ENCODE measurements at regions not wholly inside any gene's neighbourhood (a gene's known extent, or its start where the extent isn't known, plus 50 kb on each side); places are given as distances from the start of the nearest gene placed in this dataset.

DNA sequence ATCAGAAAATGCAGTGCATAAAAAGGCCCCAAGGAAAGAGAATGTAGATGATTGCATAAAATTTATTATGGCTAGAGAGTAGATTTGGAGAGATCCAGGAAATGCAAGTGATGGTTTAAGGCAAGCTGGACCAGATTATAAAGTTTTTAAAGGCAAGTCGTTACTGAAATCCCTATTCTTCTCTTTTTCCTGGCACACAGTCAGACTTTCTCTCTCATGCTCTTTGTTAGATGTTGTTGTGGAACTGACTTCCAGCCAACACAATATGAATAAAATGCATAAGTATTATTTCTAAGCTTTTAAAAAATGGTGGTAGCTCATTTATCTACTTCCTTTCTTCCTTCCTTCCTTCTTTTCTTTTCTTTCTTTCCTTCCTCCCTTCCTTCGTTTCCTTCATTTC, 1085.4 kb upstream of the CDH6 start:
- TF ChIP-seq, protein P1, sequence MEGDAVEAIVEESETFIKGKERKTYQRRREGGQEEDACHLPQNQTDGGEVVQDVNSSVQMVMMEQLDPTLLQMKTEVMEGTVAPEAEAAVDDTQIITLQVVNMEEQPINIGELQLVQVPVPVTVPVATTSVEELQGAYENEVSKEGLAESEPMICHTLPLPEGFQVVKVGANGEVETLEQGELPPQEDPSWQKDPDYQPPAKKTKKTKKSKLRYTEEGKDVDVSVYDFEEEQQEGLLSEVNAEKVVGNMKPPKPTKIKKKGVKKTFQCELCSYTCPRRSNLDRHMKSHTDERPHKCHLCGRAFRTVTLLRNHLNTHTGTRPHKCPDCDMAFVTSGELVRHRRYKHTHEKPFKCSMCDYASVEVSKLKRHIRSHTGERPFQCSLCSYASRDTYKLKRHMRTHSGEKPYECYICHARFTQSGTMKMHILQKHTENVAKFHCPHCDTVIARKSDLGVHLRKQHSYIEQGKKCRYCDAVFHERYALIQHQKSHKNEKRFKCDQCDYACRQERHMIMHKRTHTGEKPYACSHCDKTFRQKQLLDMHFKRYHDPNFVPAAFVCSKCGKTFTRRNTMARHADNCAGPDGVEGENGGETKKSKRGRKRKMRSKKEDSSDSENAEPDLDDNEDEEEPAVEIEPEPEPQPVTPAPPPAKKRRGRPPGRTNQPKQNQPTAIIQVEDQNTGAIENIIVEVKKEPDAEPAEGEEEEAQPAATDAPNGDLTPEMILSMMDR (IDR thresholded peaks at IDR 0.05), result no peak
- TF ChIP-seq POLR2A (IDR thresholded peaks at IDR 0.05), result no peak

Measured in Peyer's patch (tissue), 4 donors.